HG02973 (cell line): ENCODE measurements at regions not wholly inside any gene's neighbourhood (a gene's known extent, or its start where the extent isn't known, plus 50 kb on each side); places are given as distances from the start of the nearest gene placed in this dataset.

ENCODE experiments used
- ATAC-seq: cut with Tn5 transposase; IDR thresholded peaks from one replicate; pipeline ENCODE4 v1.9.1; 2021; ENCODE audit warnings: moderate library complexity; ENCODE audit not compliant: unreplicated experiment

DNA sequence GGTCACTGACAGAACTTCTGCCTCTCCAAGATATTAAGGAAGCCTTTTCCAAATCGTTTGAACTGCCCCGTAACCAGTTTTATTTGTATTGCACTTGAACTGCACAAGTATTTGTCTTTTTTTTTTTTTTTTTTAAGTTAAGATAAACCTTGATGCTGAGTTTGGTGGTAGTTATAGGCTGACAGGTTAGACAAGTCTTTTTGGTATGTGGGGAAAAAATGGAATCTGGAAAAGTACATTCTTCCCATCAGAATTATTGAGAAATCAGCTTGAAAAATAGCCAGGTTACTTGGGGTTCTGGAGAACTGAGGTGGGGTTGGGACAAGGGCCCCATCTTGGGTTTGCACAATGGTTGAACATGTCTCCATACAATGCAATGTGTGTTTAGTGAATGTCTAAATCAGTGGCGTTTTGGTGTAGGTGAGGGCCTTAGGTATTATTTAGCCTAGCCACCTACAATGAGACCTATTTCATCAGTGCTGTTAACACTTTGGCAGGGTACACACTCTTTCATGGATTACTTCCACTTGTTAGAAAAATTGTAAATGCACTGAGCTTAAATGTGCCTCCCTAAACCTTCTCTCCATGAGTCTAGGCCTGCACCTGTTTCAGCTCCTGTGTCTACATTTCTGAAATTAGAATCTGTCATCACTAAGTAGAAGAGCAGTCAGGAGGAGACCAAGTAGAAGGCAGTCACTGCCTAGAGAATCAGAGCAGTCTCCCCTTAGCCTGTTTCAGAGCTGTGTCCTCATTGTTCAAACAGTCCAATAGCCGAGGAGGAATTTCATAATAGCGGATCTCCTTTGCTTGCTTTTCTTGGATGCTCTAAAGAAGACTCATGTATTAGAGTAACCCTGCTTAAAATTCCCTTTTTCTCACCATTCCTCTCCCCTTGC is 140.0 kb upstream of the HMHB1 start:
- no peak for ATAC-seq

DNA sequence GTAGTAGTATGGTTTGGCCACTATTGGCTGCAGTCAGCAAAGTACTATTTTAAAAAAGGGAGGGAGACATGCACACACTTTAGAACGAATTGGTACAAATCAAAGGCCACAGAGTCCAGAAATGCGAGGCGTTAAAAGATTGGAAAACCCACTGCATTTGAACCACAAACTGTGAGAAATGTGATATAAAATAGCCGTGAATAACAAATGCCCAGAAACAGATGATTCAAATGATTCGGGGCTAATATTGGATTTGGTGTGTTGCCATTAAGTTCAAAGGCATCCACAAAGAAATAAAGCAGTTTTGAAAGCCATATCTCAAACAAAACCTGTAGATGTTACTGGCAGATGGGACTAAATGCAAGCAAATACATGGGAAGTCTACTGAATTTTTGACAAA is 140.9 kb upstream of the HMHB1 start:
- ATAC-seq = no peak

DNA sequence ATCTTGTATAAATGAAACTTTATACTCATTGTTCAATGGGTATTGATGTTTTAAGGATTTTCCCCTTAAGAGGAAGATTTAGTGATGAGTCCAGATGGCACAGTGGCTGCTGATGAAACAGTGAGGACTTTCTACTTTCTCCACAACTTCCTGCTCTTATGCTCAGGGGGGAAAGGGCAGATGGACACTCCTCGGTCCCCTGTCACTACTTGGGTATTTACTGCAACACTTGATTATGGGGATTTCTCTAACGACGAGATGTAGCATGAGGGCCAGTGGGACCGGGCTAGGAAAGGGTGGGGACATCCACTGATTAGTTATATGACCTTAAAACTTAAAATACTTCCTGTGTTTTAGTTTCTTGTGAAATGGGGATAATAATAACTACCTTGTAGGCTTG is 146.1 kb upstream of the HMHB1 start:
- no peak for ATAC-seq

DNA sequence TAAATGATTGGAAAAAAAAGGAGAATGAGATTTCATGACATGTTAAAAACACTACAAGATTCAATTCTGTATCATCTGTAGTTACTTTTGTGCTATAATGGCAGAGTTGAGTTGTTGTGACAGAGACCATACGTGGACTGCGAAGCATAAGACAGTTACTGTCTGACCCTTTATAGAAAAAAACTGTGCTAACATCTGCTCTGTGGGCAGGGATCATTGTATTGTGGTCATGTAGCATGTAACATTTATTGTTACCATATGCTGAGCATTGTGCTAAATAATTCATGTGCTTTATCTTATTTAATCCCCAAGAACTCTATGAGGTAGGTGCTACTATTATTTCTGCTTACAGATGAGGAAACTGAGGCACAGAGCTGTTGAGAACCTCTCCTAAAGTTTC is 147.3 kb upstream of the HMHB1 start:
- no peak for ATAC-seq

DNA sequence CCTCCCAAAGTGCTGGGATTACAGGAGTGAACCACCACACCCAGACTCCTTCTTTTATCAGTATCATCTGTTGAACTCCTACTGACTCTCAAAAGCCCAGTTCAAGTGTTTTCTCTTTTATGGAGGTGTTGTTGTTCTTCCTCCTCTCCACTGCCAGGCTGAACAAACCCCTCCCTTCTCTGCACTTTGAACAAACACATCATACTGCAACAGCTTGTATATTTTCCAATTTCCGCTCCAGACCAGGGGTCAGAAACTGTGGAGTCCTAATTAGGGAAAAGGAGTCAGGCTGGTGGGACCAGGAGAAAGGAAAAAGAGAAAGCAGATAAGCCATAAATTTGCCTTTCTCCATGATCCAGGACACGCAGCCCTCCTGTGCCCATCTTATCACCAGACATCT is 148.1 kb upstream of the HMHB1 start:
- ATAC-seq = no peak

DNA sequence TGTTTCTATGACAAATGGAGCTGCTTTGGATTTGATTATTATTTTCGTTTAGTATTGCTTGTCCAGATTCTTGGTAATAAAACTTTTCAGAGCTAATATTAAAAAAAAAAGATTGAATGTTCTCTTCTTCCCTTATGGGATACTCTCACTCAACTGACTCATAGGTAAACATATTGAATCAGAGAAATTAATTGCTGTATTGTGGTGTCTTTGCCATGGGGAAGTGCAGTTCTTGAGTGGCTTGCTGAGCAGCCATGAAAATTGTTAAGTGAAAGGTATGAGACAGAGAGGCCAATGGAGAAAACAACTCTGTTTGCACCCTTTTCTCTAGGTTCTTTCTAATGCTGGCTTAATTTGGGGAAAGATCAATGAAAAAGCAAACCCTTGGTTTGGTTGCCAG is 149.9 kb upstream of the HMHB1 start:
- no peak for ATAC-seq

DNA sequence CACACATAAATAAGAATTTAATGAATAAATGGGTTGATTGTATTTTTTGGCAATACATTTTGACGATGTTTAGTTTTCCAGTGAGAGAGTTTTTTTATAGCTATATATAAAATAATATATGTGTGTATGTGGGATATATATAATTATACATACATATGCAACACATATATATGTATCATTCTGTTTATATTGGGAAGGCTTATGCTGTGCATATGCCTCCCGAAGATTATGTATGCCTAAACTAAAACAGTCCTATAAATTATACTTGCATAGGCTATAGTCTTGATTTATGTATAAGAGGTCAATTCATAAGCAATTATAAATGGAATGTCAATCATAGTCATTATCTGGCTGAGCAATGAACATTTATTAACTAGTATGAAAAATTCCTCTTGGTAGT is 151.3 kb upstream of the HMHB1 start:
- no peak for ATAC-seq

DNA sequence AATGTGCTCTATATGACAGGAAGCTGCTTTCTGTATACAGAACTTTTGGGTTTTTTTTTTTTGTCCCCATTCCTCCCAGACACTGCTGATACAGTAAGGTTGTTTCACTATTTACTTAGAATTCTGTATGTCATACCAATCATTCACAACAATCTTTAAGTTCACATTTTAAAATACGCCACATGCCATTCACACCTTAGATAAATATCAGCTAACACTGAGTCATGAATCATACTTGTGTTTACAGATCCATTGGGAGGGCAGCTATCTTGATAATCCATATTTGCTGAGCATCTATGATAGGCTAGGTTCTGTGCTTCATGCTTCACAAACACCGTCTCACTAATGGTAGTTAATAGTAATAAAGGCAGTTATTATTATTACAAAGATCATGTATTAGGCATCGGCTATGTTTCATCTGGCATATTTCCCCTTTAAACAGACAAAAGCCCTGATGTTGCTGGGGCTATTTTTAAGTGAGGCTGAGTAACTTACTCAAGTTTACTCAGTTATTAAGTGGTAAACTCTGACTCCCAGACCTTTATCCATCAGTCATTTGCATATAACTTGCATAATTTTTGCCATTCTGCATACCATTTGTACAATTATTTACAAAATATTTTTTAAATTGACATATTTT is 152.2 kb upstream of the HMHB1 start:
- ATAC-seq = no peak

DNA sequence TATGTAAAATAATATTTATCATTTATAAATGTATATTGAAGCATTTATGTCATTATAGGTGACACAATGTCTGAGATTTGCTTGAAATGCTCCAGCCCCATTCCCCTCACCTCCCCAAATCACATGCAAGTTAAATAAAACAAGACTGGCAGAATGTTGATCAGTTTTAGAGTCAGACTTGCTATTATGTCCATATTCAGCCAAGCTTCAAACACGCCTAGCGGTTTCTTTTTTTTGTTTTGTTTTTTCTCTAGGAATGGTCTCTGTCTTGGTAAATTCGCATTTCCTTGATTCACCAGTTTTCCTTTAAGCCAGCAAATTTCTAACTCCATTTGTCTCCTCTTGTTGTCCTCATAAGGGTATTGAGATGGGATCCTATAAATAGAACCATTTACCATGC is 153.0 kb upstream of the HMHB1 start:
- ATAC-seq = no peak

DNA sequence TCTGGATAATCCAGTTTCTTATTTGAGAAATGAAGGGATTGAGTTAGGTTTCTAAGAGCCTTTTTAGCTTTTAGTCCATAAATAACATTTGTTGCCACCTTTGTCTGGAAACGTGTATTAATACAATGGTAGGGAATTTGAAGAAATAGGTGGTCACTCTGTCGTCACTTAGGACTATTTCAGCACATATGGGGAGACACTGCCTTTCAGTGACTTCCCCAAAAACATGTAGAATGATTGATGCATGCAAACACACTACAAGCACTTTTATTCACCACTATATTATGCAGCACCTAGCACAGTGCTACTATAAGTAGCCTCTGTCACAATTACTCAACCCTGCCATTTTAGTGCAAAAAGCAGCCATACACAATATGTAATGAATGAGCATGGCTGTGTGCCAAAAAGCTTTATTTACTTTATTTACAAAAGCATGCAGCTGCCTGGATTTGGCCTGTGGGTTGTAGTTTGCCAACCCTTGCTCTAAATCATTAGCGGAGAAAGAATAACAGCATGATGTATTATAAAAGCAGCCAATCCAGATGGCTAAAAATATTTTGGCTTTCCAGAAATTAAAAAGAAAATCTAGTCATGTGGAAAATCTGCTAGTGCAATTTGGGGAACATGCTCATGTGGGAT is 154.2 kb upstream of the HMHB1 start:
- ATAC-seq = no peak

DNA sequence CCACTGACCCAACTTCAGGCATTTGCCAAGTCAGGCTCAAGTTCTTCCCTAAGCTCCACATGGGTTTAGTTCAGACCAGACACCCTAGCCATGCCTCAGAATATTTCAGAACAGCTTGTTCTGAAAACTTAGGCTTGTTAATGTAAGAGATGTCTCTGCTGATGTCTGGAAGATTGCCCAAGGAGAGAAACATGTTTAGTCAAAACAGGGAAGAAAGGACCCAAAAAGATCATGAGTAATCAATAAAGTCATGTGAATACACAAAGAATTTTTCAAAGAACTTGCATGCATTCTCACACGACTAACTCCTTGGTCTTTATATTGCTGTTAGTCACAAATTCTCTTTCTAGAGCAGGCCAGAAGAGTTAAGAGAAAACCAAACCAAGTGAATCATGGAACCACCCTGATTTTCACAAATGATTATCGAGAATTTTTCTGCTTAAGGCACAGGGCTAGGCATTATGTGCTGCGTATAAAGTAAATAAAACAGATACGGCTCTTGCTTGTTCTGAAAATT is 158.1 kb upstream of the HMHB1 start:
- no peak for ATAC-seq

DNA sequence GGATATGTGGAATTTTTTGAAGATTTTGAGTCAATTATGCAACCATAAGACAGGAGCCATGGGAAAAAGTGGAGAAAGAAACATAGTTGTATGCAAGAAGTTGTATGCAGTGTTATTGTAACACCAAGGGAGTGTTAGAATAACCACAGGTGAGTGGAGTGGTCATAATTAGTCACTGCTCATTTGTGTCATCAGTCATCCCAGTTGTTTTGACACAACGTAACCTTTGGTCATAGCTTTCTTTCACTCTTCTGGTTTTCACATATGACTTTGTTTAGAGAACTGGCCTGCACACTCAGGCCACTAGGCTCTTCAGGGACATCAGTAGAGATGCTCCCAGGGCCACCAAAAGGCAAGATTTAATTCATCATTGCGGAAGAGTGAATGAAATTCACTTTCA is 158.7 kb upstream of the HMHB1 start:
- peak; percentile 70 for ATAC-seq

DNA sequence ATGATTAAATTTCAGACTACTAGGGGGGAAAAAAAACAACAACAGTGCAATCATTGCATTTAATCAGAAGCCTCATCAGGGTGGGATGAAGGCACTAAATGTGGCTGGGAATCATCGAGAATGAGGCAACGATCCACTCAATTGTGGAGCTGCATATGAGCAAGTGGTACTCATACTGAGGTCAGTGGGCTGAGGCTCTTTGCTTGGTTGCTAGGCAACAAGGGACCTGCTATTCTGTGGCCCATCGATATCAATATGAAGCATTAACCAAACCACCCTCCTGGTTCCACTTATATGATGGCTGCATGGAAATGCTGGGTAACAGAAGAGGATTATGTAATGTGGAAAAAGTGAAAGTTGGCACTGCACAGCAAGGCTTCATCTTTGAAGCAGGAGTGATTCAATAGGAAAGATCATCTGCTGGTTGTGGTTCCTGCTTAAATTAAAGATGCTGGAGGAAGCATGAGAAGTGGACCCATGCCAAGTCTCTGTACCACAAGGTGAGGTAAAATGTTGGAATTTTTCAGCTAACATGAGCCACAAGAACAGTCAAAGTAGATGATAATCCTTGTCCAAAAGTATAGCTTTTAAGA is 159.8 kb upstream of the HMHB1 start:
- ATAC-seq = no peak

DNA sequence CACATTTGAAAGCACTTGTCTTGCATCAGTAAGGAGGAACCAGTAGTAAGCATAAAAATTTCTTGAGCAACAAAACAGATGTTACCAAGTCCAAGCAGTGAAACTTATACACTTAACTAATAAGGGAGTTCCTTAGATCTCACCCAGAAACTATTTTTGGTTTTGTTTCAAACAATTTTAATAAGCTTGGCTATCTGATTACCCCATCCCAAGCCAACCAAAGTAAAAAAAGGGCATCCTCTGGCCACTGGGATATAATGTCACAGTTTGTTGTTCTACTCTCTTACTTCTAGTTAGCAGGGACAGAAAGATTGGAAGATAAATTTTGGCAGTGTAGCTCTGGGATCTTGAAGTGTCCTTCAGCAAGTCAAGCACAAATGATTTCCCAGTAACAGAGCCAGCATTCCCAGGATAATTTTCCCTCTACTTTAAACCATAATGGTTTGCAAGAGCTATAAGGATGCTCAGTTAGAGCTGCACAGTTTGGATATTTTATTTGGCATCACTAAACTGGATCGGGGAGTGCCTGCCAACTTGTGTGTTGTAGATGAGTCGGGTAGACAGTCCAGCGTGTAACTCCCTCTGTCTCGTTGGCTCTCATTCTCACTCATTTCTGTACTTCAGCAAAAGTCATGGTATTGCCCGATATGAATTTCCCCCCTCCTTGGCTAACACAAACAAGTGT is 161.9 kb upstream of the HMHB1 start:
- no peak for ATAC-seq

DNA sequence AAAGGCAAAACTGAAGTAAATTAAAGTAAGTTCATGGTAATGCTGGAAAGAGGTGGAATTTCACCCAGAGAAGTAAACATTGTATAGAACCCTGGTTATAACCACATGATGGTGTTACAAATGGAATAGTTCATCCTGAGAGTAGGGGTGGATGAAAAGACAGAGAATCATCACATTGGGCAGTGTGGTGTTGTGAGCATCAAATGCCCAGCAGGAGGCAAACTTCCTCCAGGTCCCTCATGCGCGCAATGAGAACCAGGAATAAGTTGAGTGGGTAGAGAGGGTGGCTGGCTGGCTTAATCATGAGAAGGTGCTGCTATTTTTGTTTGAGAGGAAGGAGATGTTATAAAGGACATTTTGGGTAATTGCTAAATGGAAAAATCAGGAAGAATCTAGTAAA is 163.3 kb upstream of the HMHB1 start:
- no peak for ATAC-seq

DNA sequence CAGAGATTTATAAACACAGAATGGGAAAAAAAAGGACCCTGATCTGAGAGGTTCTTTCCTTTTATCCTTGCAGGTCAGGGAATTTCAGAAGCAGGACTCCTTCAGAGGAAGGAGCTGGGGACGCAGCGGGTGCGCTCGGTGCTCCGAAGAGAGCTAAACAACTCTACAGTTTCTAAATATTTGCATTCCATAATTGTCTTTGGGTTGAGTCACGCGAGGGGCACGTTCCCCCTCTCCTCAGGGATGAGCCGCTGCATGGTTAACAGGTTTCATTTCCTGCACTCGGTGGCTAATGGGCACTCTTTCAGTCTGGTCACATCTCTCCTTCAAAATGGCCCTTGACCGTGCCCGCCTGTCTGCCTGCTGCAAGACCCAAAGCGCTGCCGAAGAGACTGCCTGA is 165.0 kb upstream of the HMHB1 start:
- no peak for ATAC-seq

DNA sequence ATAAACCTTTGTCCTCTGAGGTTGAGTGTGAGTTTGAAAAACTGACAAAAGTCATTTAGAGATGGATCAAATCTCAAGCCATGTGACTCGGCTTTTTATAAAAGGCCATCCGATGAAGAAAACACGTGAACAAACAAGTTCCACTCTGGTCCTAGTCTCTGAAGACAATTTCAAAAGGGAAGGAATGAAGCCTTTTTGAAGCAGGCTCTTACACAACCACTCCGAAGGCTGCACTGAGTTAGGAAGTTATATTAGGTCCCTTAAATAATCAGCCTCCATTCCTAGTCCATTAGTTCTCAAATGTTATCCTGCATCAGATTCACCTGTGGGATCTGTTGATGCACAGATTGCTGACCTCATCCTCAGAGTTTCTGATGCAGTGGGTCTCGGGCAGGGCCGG is 166.6 kb upstream of the HMHB1 start:
- ATAC-seq = no peak

DNA sequence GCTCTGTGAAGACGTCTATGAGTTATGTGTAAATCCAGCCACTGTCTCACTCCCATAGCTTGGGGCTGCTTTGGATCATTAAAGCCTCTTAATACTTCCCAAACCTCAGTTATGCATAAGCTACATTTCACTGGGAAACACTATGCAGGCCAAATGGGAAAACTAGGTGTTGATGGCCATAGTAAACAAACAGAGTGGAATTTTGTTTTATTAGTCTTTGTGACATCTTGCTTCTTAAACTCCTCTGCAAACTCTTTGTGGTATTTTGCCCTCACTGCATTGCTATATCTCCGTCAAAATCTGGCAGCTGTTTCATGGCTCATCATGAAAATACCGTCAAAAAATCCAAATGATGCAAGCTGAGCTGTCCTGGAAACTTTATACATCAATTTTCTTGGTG is 167.2 kb upstream of the HMHB1 start:
- no peak for ATAC-seq

DNA sequence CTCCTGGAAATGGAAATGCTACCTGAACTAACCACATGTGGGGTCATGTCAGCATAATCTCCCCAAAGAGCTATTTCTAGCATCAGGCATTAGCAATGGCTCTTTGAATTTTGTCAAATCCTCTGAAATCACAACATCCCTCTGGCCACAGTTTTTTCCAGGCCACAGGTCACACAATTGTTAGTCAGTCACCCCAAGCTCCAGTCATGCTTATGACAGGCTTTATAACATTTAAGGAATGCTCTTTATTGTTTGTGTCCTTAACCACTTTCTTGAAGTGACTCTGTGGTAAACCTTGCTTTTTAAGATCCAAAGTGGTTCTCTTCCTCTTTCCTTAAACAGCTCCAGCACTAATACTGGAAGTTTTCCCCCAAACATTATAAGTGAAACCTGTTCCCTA is 169.2 kb upstream of the HMHB1 start:
- ATAC-seq = no peak

DNA sequence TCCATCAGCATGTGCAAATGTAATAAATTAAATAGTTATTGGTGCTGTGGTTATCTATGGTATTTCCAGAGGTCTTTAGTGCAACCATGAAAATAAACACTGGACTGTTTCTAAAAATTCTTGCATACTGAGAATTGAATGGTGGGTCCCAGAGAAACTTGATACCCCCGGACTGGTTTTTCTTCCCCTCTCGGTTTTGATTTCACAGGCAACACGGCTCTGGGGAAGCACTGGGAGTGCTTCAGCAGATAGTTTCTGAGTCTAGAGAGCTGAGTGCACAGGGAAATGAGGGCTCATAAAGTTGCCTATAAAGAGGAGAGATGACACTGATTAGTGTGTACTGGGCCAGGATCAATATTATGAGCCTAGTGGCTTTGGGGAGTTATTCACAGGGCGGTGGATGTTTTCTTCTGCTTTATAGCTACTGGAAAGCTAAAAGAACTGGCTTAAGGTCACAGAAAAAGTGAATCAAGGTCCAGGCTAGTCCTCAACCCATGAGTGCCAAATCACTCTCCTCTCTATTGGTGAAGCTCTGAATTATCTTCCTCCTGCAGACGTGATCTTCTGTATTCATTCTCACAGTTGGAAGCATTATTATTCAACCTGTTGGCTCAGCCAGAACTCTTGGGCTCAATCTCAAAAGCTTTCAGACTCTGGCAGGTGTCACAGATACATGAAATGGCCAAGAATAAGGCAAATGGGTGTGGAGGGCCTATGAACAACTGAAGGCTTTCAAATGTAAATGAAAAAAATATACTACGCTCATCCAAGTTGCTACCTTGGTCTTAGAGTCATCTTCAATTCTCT is 170.2 kb upstream of the HMHB1 start:
- ATAC-seq = peak; percentile 50
